K562 (cell line): ENCODE measurements at regions not wholly inside any gene's neighbourhood (a gene's known extent, or its start where the extent isn't known, plus 50 kb on each side); places are given as distances from the start of the nearest gene placed in this dataset.

Source experiments
- ATAC-seq: fragments of 200-7000 bp; cut with Tn5 transposase; 3 replicates; pipeline ENCODE4 v1.9.1; 2020; ENCODE audit warnings: moderate library complexity
- BruUV-seq: library from RNA; stranded (reverse); fragments of 400-500 nt; replicated peaks from 2 replicates; lab custom pipeline; 2021; lab: Mats Ljungman, UMichigan
- CTCF ChIA-PET: fragments of 300-600 bp; formaldehyde crosslinking; extraction: SDS; loops from one replicate; lab custom pipeline; 2021; ENCODE audit warnings: low intra/inter-chr PET ratio; lab: Yijun Ruan, JAX
- POLR2A ChIA-PET: fragments of 300-600, 350-650 bp; sonication (Branson Sonifier 250); formaldehyde crosslinking; extraction: SDS; loops from one replicate; lab custom pipeline; 2021; ENCODE audit warnings: antibody characterized with exemption, inconsistent platforms; lab: Yijun Ruan, JAX
- DNase-seq, 4 experiments: peaks; one replicate each; pipeline versions ENCODE4 v3.0.0 to v3.0.0-alpha.2; 2011 to 2018; ENCODE audit warnings: low spot score in 3 of 4, mixed read lengths in 3 of 4; ENCODE audit errors: extremely low read depth in 1 of 4
- FAIRE-seq: peaks from 2 replicates; lab custom pipeline; 2011; peaks lifted over from hg19 to GRCh38; lab: Jason Lieb, UNC
- H2AFZ ChIP-seq: 2 replicates; pipeline ENCODE4 v1.6.0; 2011; ENCODE audit warnings: low read depth, low read length, control low read depth, inconsistent platforms
- H3K27ac ChIP-seq: fragments of 200-600 bp; 3 replicates; pipeline ENCODE4 v1.8.0; 2011; ENCODE audit warnings: low read depth, mild to moderate bottlenecking, control low read depth, inconsistent platforms, low read length, moderate library complexity, mixed read lengths; ENCODE audit errors: extremely low read depth
- H3K27me3 ChIP-seq, 2 experiments: fragments of 300-600 bp in 1 of 2; 2 replicates in 1 of 2; 3 replicates in 1 of 2; pipeline versions ENCODE4 v1.6.0 to v1.8.0; 2011; ENCODE audit warnings: inconsistent platforms in 2 of 2, low read length in 2 of 2, mild to moderate bottlenecking in 1 of 2, mixed read lengths in 1 of 2, moderate library complexity in 1 of 2; ENCODE audit not compliant: control insufficient read depth in 2 of 2, insufficient read depth in 2 of 2
- H3K36me3 ChIP-seq: fragments of 300-600 bp; 3 replicates; pipeline ENCODE4 v1.8.0; 2011; ENCODE audit warnings: mild to moderate bottlenecking, low read length, inconsistent platforms; ENCODE audit not compliant: control insufficient read depth, insufficient read depth
- H3K4me1 ChIP-seq, 2 experiments: fragments of 200-600 bp in 1 of 2; replicated peaks in 1 of 2; 2 replicates in 1 of 2; 3 replicates in 1 of 2; pipeline versions ENCODE4 v1.5.1 to v1.8.0; 2011; ENCODE audit warnings: inconsistent platforms in 2 of 2, low read length in 2 of 2, mild to moderate bottlenecking in 1 of 2, mixed read lengths in 1 of 2, moderate library complexity in 1 of 2; ENCODE audit not compliant: control insufficient read depth in 2 of 2, insufficient read depth in 2 of 2
- H3K4me2 ChIP-seq: 2 replicates; pipeline ENCODE4 v1.6.1; 2011; ENCODE audit warnings: low read length, control low read depth, inconsistent platforms, mixed read lengths; ENCODE audit not compliant: insufficient read depth
- H3K4me3 ChIP-seq: fragments of 200-600 bp; sonication (generic), shearing (Covaris generic); 2 replicates; pipeline ENCODE4 v1.5.1; 2016; ENCODE audit warnings: control low read depth, inconsistent platforms
- H3K79me2 ChIP-seq: fragments of 200-600 bp; 3 replicates; pipeline ENCODE4 v1.8.0; 2011; ENCODE audit warnings: low read length, inconsistent platforms; ENCODE audit not compliant: control insufficient read depth, insufficient read depth
- H3K9ac ChIP-seq, 2 experiments: 2 replicates each; pipeline versions ENCODE4 v1.6.0 to v1.6.1; 2011; ENCODE audit warnings: low read depth in 2 of 2, low read length in 2 of 2, control low read depth in 1 of 2, inconsistent platforms in 1 of 2, mild to moderate bottlenecking in 1 of 2, mixed read lengths in 1 of 2; ENCODE audit not compliant: insufficient read depth in 1 of 2
- H3K9me1 ChIP-seq: one replicate; pipeline ENCODE4 v1.6.0; 2011; ENCODE audit warnings: inconsistent platforms, mild to moderate bottlenecking, low read length, moderate library complexity; ENCODE audit not compliant: control insufficient read depth, insufficient read depth
- H3K9me3 ChIP-seq: replicated peaks from 2 replicates; pipeline ENCODE4 v1.5.1; 2011; ENCODE audit warnings: low read depth, low read length, inconsistent platforms; ENCODE audit not compliant: control insufficient read depth, insufficient read depth
- H4K20me1 ChIP-seq: replicated peaks from 2 replicates; pipeline ENCODE4 v1.6.1; 2011; ENCODE audit warnings: low read length, inconsistent platforms, mixed read lengths; ENCODE audit not compliant: control insufficient read depth, insufficient read depth
- HDAC1 ChIP-seq, 2 experiments: fragments of 450-650 bp; IDR thresholded peaks; 2 replicates each; pipeline ENCODE4 v1.6.1; 2016 to 2017; ENCODE audit warnings: inconsistent platforms in 1 of 2, mild to moderate bottlenecking in 1 of 2, moderate library complexity in 1 of 2
- HOXB6 ChIP-seq: fragments of 250-450 bp; sonication (Bioruptor Pico); IDR thresholded peaks from 2 replicates; pipeline ENCODE4 v1.5.1; 2022; ENCODE audit warnings: mild to moderate bottlenecking, borderline replicate concordance
- NFE2 ChIP-seq: IDR thresholded peaks from 2 replicates; pipeline ENCODE4 v1.6.1; 2014; ENCODE audit warnings: antibody characterized with exemption, low read depth
- NFYB ChIP-seq: IDR thresholded peaks from 2 replicates; pipeline ENCODE4 v1.6.1; 2011; ENCODE audit warnings: mild to moderate bottlenecking, moderate library complexity; ENCODE audit not compliant: insufficient read length; ENCODE audit errors: extremely low read depth
- PHB2 ChIP-seq: fragments of 450-650 bp; IDR thresholded peaks from 2 replicates; pipeline ENCODE4 v1.6.1; 2017; ENCODE audit warnings: low read depth
- PREB ChIP-seq: sonication (generic); formaldehyde crosslinking; IDR thresholded peaks from 2 replicates; pipeline ENCODE4 v1.8.1; 2023; ENCODE audit warnings: mild to moderate bottlenecking, missing genetic modification reagents
- RAD21 ChIP-seq, 2 experiments: fragments of 250-450 bp in 1 of 2; fragments of 450-650 bp in 1 of 2; sonication (Bioruptor Pico) in 1 of 2; formaldehyde crosslinking in 1 of 2; IDR thresholded peaks in 1 of 2; conservative IDR thresholded peaks in 1 of 2; 2 replicates each; pipeline versions ENCODE4 v1.4.0 to v1.8.0; 2020 to 2022; ENCODE audit warnings: mild to moderate bottlenecking in 2 of 2, moderate library complexity in 1 of 2
- RFX1 ChIP-seq: fragments of 450-650 bp; IDR thresholded peaks from 2 replicates; pipeline ENCODE4 v1.6.1; 2016; ENCODE audit warnings: mild to moderate bottlenecking, moderate library complexity
- ZNF12 ChIP-seq: sonication (generic); formaldehyde crosslinking; IDR thresholded peaks from 2 replicates; pipeline ENCODE4 v1.4.0; 2020; ENCODE audit warnings: mild to moderate bottlenecking, missing genetic modification reagents
- ZNF133 ChIP-seq: fragments of 250-450 bp; sonication (Bioruptor Pico); IDR thresholded peaks from 2 replicates; pipeline ENCODE4 v1.4.0; 2020; ENCODE audit warnings: mild to moderate bottlenecking
- ZNF232 ChIP-seq: sonication (generic); formaldehyde crosslinking; IDR thresholded peaks from 2 replicates; pipeline ENCODE4 v1.8.0; 2022; ENCODE audit warnings: mild to moderate bottlenecking, missing genetic modification reagents
- ZNF311 ChIP-seq: fragments of 250-450 bp; sonication (Bioruptor Pico); IDR thresholded peaks from 2 replicates; pipeline ENCODE4 v1.4.0; 2020; ENCODE audit warnings: mild to moderate bottlenecking, moderate library complexity
- whole genome bisulfite sequencing: fragments of 100-300 bp; shearing (Covaris generic); methylation state at CpG from one replicate; pipeline ENCODE4 v1.1.6; 2016; ENCODE audit warnings: low coverage, mixed read lengths; ENCODE audit not compliant: insufficient coverage; ENCODE audit errors: missing lambda C conversion rate; 5-methylcytosine and 5-hydroxymethylcytosine counted together
- in situ Hi-C: fragments of 300-500 bp; cut with MboI; formaldehyde crosslinking; loops from 4 replicates; pipeline ENCODE4 v1.15.0; 2018; ENCODE audit warnings: inconsistent platforms, mixed read lengths
- intact Hi-C: fragments of 100-400 bp; cut with micrococcal nuclease; formaldehyde crosslinking; loops from 2 replicates; pipeline ENCODE4 v1.14.2; 2022
- TF ChIP-seq, protein P1 (sequence below): fragments of 250-450 bp; sonication (Bioruptor Pico); IDR thresholded peaks from 2 replicates; pipeline ENCODE4 v1.5.1; 2021; ENCODE audit warnings: mild to moderate bottlenecking
- TF ChIP-seq, protein P2 (sequence below): fragments of 450-650 bp; formaldehyde crosslinking; conservative IDR thresholded peaks from 2 replicates; pipeline ENCODE4 v1.4.0; 2022; ENCODE audit warnings: mild to moderate bottlenecking, missing genetic modification characterization

- no peaks in the 10 kb centered on the region for H3K79me2 ChIP-seq
- H3K27me3 ChIP-seq, result peaks cover 0 to 7% of the 10 kb centered on the region in 2 experiments; a peak in 4 of 5 replicates
- no peak overlapping the region for H3K27ac ChIP-seq
- TF ChIP-seq ZNF12 (no peak), ZNF232 (CRISPR knock-in tag) (no peak), ZNF311 (CRISPR knock-in tag) (no peak), RAD21 (CRISPR knock-in tag; conservative IDR thresholded peaks at IDR 0.05 in 1 of 2, IDR thresholded peaks at IDR 0.05 in 1 of 2) (no peak), ZNF133 (no peak)
- no peaks in the 10 kb centered on the region for H3K9me1 ChIP-seq
- H3K4me3 ChIP-seq, result no peak overlapping the region
- H2AFZ ChIP-seq, result no peak overlapping the region
- no peaks in the 10 kb centered on the region for H3K4me1 ChIP-seq
- in situ Hi-C loops, result no loop called here
- H3K4me2 ChIP-seq, result no peak overlapping the region
- no TSS peak for BruUV-seq
- ChIA-PET CTCF (no interaction called here), POLR2A (no interaction called here)
- no peak for FAIRE-seq
- ATAC-seq, result no peak
- H3K36me3 ChIP-seq, result no peaks in the 10 kb centered on the region
- H4K20me1 ChIP-seq, result no peaks in the 10 kb centered on the region
- 4% methylated on average over 7 of the region's 7 CpGs for WGBS
- intact Hi-C loops, result no loop called here
- DNase-seq, result no peak
- H3K9ac ChIP-seq, result no peak overlapping the region
- H3K9me3 ChIP-seq, result no peaks in the 10 kb centered on the region
Observed at GRCh38 chr2:16111838-16112210, 171.5 kb downstream of the MYCN start.

DNA sequence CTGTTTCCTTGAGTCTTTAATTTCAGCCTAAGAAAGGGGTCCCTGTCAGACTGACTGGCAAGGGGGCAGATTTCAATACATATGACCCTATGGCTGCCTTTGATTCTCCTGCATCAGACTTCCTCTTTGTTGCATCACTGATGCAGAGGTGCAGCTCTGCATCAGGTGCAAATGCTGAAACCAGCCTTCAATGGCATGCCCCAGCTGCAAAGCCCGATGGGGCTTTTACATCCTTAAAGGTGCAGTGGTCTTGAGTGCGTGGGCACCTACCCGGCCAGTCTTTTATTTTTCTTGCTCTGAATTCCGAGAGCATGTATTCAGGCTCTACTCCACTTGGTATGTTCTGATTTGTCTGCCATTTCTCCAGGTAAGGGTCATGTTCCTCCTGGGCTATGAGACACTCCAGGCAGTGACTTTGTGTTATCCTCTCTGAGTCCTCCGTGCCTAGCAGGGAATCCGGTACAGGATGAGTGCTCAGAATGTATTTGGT lies 169.5 kb downstream of the MYCN start:
- Histone ChIP-seq H3K9me1 (no peaks in the 10 kb centered on the region), H3K9ac (no peak overlapping the region), H3K36me3 (no peaks in the 10 kb centered on the region), H3K4me3 (no peak overlapping the region), H4K20me1 (no peaks in the 10 kb centered on the region), H2AFZ (no peak overlapping the region), H3K4me2 (no peak overlapping the region), H3K4me1 (no peaks in the 10 kb centered on the region), H3K9me3 (no peaks in the 10 kb centered on the region), H3K27me3 (peaks cover 2 to 13% of the 10 kb centered on the region in 2 experiments; a peak in 4 of 5 replicates), H3K79me2 (no peaks in the 10 kb centered on the region), H3K27ac (no peak overlapping the region)
- WGBS, result 4% methylated on average over 6 of the region's 6 CpGs
- in situ Hi-C loops (no loop called here), intact Hi-C loops (no loop called here)
- CTCF ChIA-PET, result no interaction called here
- DNase-seq (no peak), FAIRE-seq (no peak), ATAC-seq (no peak)
- POLR2A ChIA-PET, result no interaction called here
- no TSS peak for BruUV-seq
- no peak for TF ChIP-seq RFX1
- TF ChIP-seq PHB2, result no peak
- TF ChIP-seq, protein P1, sequence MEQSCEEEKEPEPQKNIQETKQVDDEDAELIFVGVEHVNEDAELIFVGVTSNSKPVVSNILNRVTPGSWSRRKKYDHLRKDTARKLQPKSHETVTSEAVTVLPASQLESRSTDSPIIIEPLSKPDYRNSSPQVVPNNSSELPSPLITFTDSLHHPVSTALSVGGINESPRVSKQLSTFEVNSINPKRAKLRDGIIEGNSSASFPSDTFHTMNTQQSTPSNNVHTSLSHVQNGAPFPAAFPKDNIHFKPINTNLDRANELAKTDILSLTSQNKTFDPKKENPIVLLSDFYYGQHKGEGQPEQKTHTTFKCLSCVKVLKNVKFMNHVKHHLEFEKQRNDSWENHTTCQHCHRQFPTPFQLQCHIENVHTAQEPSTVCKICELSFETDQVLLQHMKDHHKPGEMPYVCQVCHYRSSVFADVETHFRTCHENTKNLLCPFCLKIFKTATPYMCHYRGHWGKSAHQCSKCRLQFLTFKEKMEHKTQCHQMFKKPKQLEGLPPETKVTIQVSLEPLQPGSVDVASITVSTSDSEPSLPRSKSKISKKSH (CRISPR knock-in tag), result no peak
- no peak for TF ChIP-seq HDAC1 (IDR thresholded peaks at IDR 0.05)
- no peak for TF ChIP-seq NFYB
- no peak for TF ChIP-seq NFE2
- TF ChIP-seq HOXB6 (CRISPR knock-in tag), result no peak
- TF ChIP-seq PREB (CRISPR knock-in tag), result no peak
- TF ChIP-seq, protein P2, sequence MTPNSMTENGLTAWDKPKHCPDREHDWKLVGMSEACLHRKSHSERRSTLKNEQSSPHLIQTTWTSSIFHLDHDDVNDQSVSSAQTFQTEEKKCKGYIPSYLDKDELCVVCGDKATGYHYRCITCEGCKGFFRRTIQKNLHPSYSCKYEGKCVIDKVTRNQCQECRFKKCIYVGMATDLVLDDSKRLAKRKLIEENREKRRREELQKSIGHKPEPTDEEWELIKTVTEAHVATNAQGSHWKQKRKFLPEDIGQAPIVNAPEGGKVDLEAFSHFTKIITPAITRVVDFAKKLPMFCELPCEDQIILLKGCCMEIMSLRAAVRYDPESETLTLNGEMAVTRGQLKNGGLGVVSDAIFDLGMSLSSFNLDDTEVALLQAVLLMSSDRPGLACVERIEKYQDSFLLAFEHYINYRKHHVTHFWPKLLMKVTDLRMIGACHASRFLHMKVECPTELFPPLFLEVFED (CRISPR knock-in tag), result no peak
